H1 (cell line): ENCODE measurements at regions not wholly inside any gene's neighbourhood (a gene's known extent, or its start where the extent isn't known, plus 50 kb on each side); places are given as distances from the start of the nearest gene placed in this dataset.

Experiments used
- CTCF ChIA-PET: fragments of 300-600 bp; sonication (Branson Sonifier 250); formaldehyde crosslinking; loops from one replicate; lab custom pipeline; 2021; ENCODE audit not compliant: partially characterized antibody; lab: Charles Lee
- POLR2A ChIA-PET: fragments of 300-600 bp; sonication (Branson Sonifier 250); formaldehyde crosslinking; loops from one replicate; lab custom pipeline; 2021; ENCODE audit warnings: inconsistent platforms; ENCODE audit not compliant: partially characterized antibody; lab: Charles Lee
- DNase-seq, 2 experiments: peaks; one replicate each; pipeline versions ENCODE4 v3.0.0 to v3.0.0-alpha.2; 2010 to 2022; ENCODE audit warnings: low spot score in 2 of 2, low read depth in 1 of 2, mixed read lengths in 1 of 2
- FAIRE-seq: peaks from 2 replicates; lab custom pipeline; 2011; peaks lifted over from hg19 to GRCh38; lab: Jason Lieb, UNC
- H2AFZ ChIP-seq: 2 replicates; pipeline ENCODE4 v1.8.1; 2012; ENCODE audit warnings: low read length, inconsistent platforms
- H2AK5ac ChIP-seq: 2 replicates; pipeline ENCODE4 v1.6.1; 2013; ENCODE audit warnings: low read depth, low read length
- H2BK120ac ChIP-seq: replicated peaks from 2 replicates; pipeline ENCODE3; 2013; ENCODE audit warnings: low read depth, low read length, inconsistent platforms
- H2BK12ac ChIP-seq: 2 replicates; pipeline ENCODE4 v1.6.1; 2013; ENCODE audit warnings: low read depth, low read length
- H2BK15ac ChIP-seq: 2 replicates; pipeline ENCODE4 v1.6.1; 2013; ENCODE audit warnings: low read length
- H2BK20ac ChIP-seq: 2 replicates; pipeline ENCODE4 v1.6.1; 2013; ENCODE audit warnings: low read length
- H2BK5ac ChIP-seq: 2 replicates; pipeline ENCODE4 v1.6.1; 2013; ENCODE audit warnings: low read depth, low read length
- H3K14ac ChIP-seq: 2 replicates; pipeline ENCODE4 v1.6.1; 2013; ENCODE audit warnings: inconsistent platforms; ENCODE audit not compliant: insufficient read length
- H3K18ac ChIP-seq: 2 replicates; pipeline ENCODE4 v1.6.1; 2013; ENCODE audit warnings: low read length; ENCODE audit errors: extremely low read depth
- H3K23ac ChIP-seq: 2 replicates; pipeline ENCODE4 v1.6.1; 2013; ENCODE audit warnings: inconsistent platforms; ENCODE audit not compliant: insufficient read length
- H3K23me2 ChIP-seq: 2 replicates; pipeline ENCODE4 v1.6.1; 2013; ENCODE audit warnings: low read depth, low read length
- H3K27ac ChIP-seq: 2 replicates; pipeline ENCODE4 v1.6.1; 2011; ENCODE audit warnings: low read depth, low read length, inconsistent platforms
- H3K27me3 ChIP-seq, 4 experiments: replicated peaks in 1 of 4; 1 replicate in 1 of 4; 2 replicates in 3 of 4; pipeline versions ENCODE4 v1.6.1 to v1.8.1; 2011 to 2013; ENCODE audit warnings: low read length in 3 of 4, mild to moderate bottlenecking in 3 of 4, inconsistent platforms in 2 of 4, mixed read lengths in 2 of 4, moderate library complexity in 1 of 4; ENCODE audit not compliant: control insufficient read depth in 3 of 4, insufficient read depth in 3 of 4; ENCODE audit errors: extremely low read depth in 1 of 4
- H3K36me3 ChIP-seq, 4 experiments: 2 replicates each; pipeline versions ENCODE4 v1.6.1 to v1.8.1; 2011 to 2013; ENCODE audit warnings: mild to moderate bottlenecking in 4 of 4, low read length in 3 of 4, moderate library complexity in 2 of 4, control low read depth in 1 of 4, inconsistent platforms in 1 of 4; ENCODE audit not compliant: insufficient read depth in 4 of 4, control insufficient read depth in 2 of 4
- H3K4ac ChIP-seq: replicated peaks from 2 replicates; pipeline ENCODE3; 2013; ENCODE audit warnings: low read length, low read depth, mixed read lengths, inconsistent platforms; ENCODE audit not compliant: insufficient read length
- H3K4me1 ChIP-seq, 4 experiments: replicated peaks in 1 of 4; 1 replicate in 1 of 4; 2 replicates in 3 of 4; pipeline versions ENCODE4 v1.6.1 to v1.8.1; 2011 to 2013; ENCODE audit warnings: low read length in 3 of 4, inconsistent platforms in 2 of 4, mixed read lengths in 1 of 4; ENCODE audit not compliant: insufficient read depth in 4 of 4, control insufficient read depth in 3 of 4
- H3K4me2 ChIP-seq, 2 experiments: 2 replicates each; pipeline versions ENCODE4 v1.6.1 to v1.8.1; 2011 to 2013; ENCODE audit warnings: low read depth in 2 of 2, low read length in 2 of 2, control low read depth in 1 of 2, inconsistent platforms in 1 of 2, mild to moderate bottlenecking in 1 of 2; ENCODE audit not compliant: insufficient read depth in 1 of 2
- H3K4me3 ChIP-seq, 4 experiments: fragments of 200-600, 300-600 bp in 1 of 4; sonication (generic), shearing (Covaris generic), sonication (Bioruptor Twin) in 1 of 4; 2 replicates each; pipeline versions ENCODE4 v1.5.1 to v1.8.1; 2011 to 2016; ENCODE audit warnings: low read length in 4 of 4, low read depth in 3 of 4, control low read depth in 2 of 4, inconsistent platforms in 2 of 4, mild to moderate bottlenecking in 2 of 4, mixed read lengths in 1 of 4, moderate library complexity in 1 of 4; ENCODE audit not compliant: insufficient read depth in 2 of 4; ENCODE audit errors: extremely low read depth in 1 of 4
- H3K56ac ChIP-seq: replicated peaks from 2 replicates; pipeline ENCODE3; 2013; ENCODE audit warnings: low read depth, mild to moderate bottlenecking, mixed read lengths, low read length, inconsistent platforms; ENCODE audit not compliant: insufficient read length
- H3K79me1 ChIP-seq: 2 replicates; pipeline ENCODE4 v1.6.1; 2013; ENCODE audit warnings: low read depth, low read length, control low read depth
- H3K79me2 ChIP-seq, 2 experiments: 2 replicates each; pipeline versions ENCODE4 v1.6.1 to v1.8.1; 2012 to 2013; ENCODE audit warnings: low read length in 2 of 2, mild to moderate bottlenecking in 2 of 2, inconsistent platforms in 1 of 2; ENCODE audit not compliant: insufficient read depth in 2 of 2, control insufficient read depth in 1 of 2
- H3K9ac ChIP-seq, 4 experiments: replicated peaks in 1 of 4; 1 replicate in 1 of 4; 2 replicates in 3 of 4; pipeline versions ENCODE4 v1.6.1 to v1.8.1; 2011 to 2013; ENCODE audit warnings: low read depth in 3 of 4, low read length in 3 of 4, control low read depth in 2 of 4, mild to moderate bottlenecking in 2 of 4, moderate library complexity in 2 of 4, inconsistent platforms in 1 of 4; ENCODE audit errors: extremely low read depth in 1 of 4
- H3K9me3 ChIP-seq, 2 experiments: 2 replicates each; pipeline versions ENCODE4 v1.6.1 to v1.8.1; 2012 to 2013; ENCODE audit warnings: mild to moderate bottlenecking in 2 of 2, moderate library complexity in 2 of 2, control low read depth in 1 of 2, inconsistent platforms in 1 of 2, low read depth in 1 of 2, low read length in 1 of 2, mixed read lengths in 1 of 2; ENCODE audit not compliant: insufficient read depth in 2 of 2
- H4K20me1 ChIP-seq, 2 experiments: replicated peaks in 1 of 2; 2 replicates each; pipeline versions ENCODE3 to v1.8.1; 2011 to 2013; ENCODE audit warnings: inconsistent platforms in 2 of 2, low read length in 2 of 2, mild to moderate bottlenecking in 1 of 2; ENCODE audit not compliant: insufficient read depth in 2 of 2, control insufficient read depth in 1 of 2
- H4K5ac ChIP-seq: 2 replicates; pipeline ENCODE4 v1.6.1; 2013; ENCODE audit warnings: low read length, low read depth, mixed read lengths, inconsistent platforms; ENCODE audit not compliant: insufficient read length
- H4K8ac ChIP-seq: 2 replicates; pipeline ENCODE4 v1.8.0; 2013; ENCODE audit warnings: mild to moderate bottlenecking, moderate library complexity, low read length, inconsistent platforms; ENCODE audit not compliant: insufficient read depth; ENCODE audit errors: extremely low read depth
- H4K91ac ChIP-seq: replicated peaks from 2 replicates; pipeline ENCODE3; 2013; ENCODE audit warnings: low read length, mixed read lengths, inconsistent platforms; ENCODE audit not compliant: insufficient read length
- BACH1 ChIP-seq: IDR thresholded peaks from 2 replicates; pipeline ENCODE4 v1.6.1; 2012; ENCODE audit warnings: low read length, improper control_type of control experiment
- CBX8 ChIP-seq: fragments of 300-800, 300-1000 bp; sonication (generic); IDR thresholded peaks from 2 replicates; pipeline ENCODE4 v1.7.1; 2016; ENCODE audit warnings: low read depth, low read length, borderline replicate concordance
- CHD2 ChIP-seq: IDR thresholded peaks from 2 replicates; pipeline ENCODE4 v1.6.1; 2012; ENCODE audit warnings: low read length, improper control_type of control experiment
- GABPA ChIP-seq: IDR thresholded peaks from 2 replicates; pipeline ENCODE4 v1.6.1; 2011; ENCODE audit warnings: mild to moderate bottlenecking, low read length, moderate library complexity, borderline replicate concordance; ENCODE audit not compliant: insufficient read depth
- NANOG ChIP-seq: IDR thresholded peaks from 2 replicates; pipeline ENCODE4 v1.6.1; 2011; ENCODE audit warnings: low read length, low read depth, mild to moderate bottlenecking, inconsistent platforms; ENCODE audit not compliant: insufficient read depth, poor library complexity, severe bottlenecking
- POU5F1 ChIP-seq: IDR thresholded peaks from 2 replicates; pipeline ENCODE4 v1.6.1; 2011; ENCODE audit warnings: low read depth, mild to moderate bottlenecking, low read length, moderate library complexity
- RFX5 ChIP-seq: IDR thresholded peaks from 2 replicates; pipeline ENCODE4 v1.6.1; 2011; ENCODE audit warnings: low read depth, low read length, improper control_type of control experiment, borderline replicate concordance
- SIRT6 ChIP-seq: IDR thresholded peaks from one replicate; pipeline ENCODE4 v1.7.1; 2012; ENCODE audit warnings: low read length, inconsistent platforms
- SIX5 ChIP-seq: IDR thresholded peaks from 2 replicates; pipeline ENCODE4 v1.6.1; 2011; ENCODE audit warnings: mild to moderate bottlenecking, low read depth, low read length
- SP1 ChIP-seq: IDR thresholded peaks from 2 replicates; pipeline ENCODE4 v1.6.1; 2011; ENCODE audit warnings: low read depth, low read length
- SP4 ChIP-seq: IDR thresholded peaks from 2 replicates; pipeline ENCODE4 v1.6.1; 2012; ENCODE audit warnings: low read length, inconsistent platforms
- SRF ChIP-seq: IDR thresholded peaks from 2 replicates; pipeline ENCODE4 v1.6.1; 2011; ENCODE audit warnings: mild to moderate bottlenecking, low read depth, low read length, moderate library complexity
- YY1 ChIP-seq: IDR thresholded peaks from 2 replicates; pipeline ENCODE4 v1.6.1; 2011; ENCODE audit warnings: low read depth, mild to moderate bottlenecking, low read length
- ZNF274 ChIP-seq: IDR thresholded peaks from 2 replicates; pipeline ENCODE4 v1.7.0; 2012; ENCODE audit warnings: low read length, borderline replicate concordance; ENCODE audit errors: extremely low read depth
- TF ChIP-seq, protein P1 (sequence below): IDR thresholded peaks from 2 replicates; pipeline ENCODE4 v1.6.1; 2012; ENCODE audit warnings: low read length, inconsistent platforms
- TF ChIP-seq, protein P2 (sequence below): IDR thresholded peaks from 2 replicates; pipeline ENCODE4 v1.6.1; 2012; ENCODE audit warnings: inconsistent platforms

DNA sequence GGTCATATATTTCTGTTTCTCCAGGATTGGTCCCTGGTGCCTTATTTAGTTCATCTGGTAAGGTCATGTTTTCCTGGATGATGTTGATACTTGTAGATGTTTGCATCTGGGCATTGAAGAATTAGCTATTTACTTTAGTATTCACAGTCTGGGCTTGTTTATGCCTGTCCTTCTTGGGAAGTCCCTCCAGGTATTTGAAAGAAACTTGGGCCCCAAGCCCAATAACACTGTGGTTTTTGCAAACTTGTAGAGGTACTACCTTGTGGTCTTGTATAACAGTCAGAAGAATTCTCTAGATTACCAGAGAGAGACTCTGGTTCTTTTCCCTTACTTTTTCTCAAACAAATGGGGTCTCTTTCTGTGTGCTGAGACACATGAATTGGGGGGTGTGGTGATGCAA lies 251.4 kb upstream of the B3GALT2 start:
- Histone ChIP-seq H3K9me3 (peaks cover 15 to 18% of the 10 kb centered on the region in 2 experiments), H2AK5ac (no peak overlapping the region), H3K4ac (no peak overlapping the region), H3K56ac (no peak overlapping the region), H4K91ac (no peak overlapping the region), H3K4me1 (no peaks in the 10 kb centered on the region), H3K79me2 (no peaks in the 10 kb centered on the region), H2AFZ (no peak overlapping the region), H3K27me3 (no peaks in the 10 kb centered on the region), H2BK120ac (no peak overlapping the region), H3K27ac (no peak overlapping the region), H2BK15ac (no peak overlapping the region), H4K20me1 (no peaks in the 10 kb centered on the region), H2BK5ac (no peak overlapping the region), H3K14ac (no peak overlapping the region), H3K36me3 (no peaks in the 10 kb centered on the region), H4K5ac (no peak overlapping the region), H3K23ac (no peak overlapping the region), H3K9ac (no peak overlapping the region), H2BK20ac (no peak overlapping the region), H3K79me1 (no peaks in the 10 kb centered on the region), H4K8ac (no peak overlapping the region), H3K4me3 (no peak overlapping the region), H3K23me2 (no peaks in the 10 kb centered on the region), H3K4me2 (no peak overlapping the region), H3K18ac (no peak overlapping the region), H2BK12ac (no peak overlapping the region)
- FAIRE-seq (no peak), DNase-seq (no peak)
- CTCF ChIA-PET = interaction anchor here (1.1 kb wide), 1 partner anchor 346 kb away, joined by 4 read pairs; no protein-coding TSS in a partner anchor
- POLR2A ChIA-PET = no interaction called here
- TF ChIP-seq RFX5 (no peak), SRF (no peak), BACH1 (no peak), GABPA (no peak), CHD2 (no peak), CBX8 (no peak), SIX5 (no peak), ZNF274 (no peak), SP1 (no peak), POU5F1 (no peak), YY1 (no peak), SP4 (no peak), NANOG (no peak), SIRT6 (no peak)
- TF ChIP-seq, protein P1, sequence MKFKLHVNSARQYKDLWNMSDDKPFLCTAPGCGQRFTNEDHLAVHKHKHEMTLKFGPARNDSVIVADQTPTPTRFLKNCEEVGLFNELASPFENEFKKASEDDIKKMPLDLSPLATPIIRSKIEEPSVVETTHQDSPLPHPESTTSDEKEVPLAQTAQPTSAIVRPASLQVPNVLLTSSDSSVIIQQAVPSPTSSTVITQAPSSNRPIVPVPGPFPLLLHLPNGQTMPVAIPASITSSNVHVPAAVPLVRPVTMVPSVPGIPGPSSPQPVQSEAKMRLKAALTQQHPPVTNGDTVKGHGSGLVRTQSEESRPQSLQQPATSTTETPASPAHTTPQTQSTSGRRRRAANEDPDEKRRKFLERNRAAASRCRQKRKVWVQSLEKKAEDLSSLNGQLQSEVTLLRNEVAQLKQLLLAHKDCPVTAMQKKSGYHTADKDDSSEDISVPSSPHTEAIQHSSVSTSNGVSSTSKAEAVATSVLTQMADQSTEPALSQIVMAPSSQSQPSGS = no peak
- TF ChIP-seq, protein P2, sequence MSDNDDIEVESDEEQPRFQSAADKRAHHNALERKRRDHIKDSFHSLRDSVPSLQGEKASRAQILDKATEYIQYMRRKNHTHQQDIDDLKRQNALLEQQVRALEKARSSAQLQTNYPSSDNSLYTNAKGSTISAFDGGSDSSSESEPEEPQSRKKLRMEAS = no peak
